ENCODE measurements at regions not wholly inside any gene's neighbourhood (a gene's known extent, or its start where the extent isn't known, plus 50 kb on each side); places are given as distances from the start of the nearest gene placed in this dataset.
"Not testable (repeated sequence)": the region's sequence is repeated elsewhere in the genome, so short reads cannot be mapped to it uniquely, and the experiment has no call there.

DNA sequence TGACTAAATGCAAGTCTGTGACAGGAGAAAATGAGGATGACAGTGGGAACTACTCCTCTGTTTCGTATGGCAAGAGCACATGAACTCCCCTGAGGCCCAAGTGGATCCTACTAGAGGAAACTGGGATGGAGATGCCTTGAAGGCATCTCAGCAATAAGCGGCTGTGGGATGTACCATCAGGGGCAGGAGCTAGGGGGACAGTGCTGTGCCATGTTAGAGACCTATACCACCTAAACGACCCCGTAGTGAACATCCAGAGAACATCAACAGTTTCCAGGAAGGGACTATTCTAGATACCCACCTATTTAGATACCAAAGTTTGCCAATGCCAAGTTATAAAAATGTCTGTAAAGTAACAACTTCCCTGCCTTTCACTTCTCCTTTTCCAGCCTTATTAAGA is 860.8 kb upstream of the ACVR2A start:
- DNase-seq (ENCODE audit: low read depth in 2 of 2), result no peak

GRCh38 chr2:146982393-146982846 is 862.4 kb upstream of the ACVR2A start:
- peak; percentile 83 for DNase-seq (ENCODE audit: low read depth in 2 of 2)

DNA sequence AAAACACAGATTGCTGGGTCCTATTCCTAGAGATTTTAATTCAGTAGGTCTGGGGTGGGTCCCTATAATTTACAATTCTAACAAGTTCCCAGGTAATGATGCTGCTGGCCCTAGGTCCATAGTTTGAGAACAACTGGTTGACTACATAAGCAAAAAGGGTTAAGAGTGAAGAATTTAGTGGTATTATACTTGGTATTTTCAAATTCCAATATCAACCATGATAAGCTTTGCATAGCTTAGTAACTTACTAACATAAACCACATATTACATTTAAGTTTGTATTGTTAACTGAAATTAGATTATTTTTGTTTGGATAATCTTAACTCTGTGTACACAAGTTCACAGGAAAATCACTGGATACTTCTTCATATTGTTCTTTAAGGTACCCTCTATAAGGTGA is 862.9 kb upstream of the ACVR2A start:
- peak in 1 of 2 experiments; percentile 35 for DNase-seq (ENCODE audit: low read depth in 2 of 2)

GRCh38 chr2:146979746-146980145 is 865.1 kb upstream of the ACVR2A start:
- DNase-seq (ENCODE audit: low read depth in 2 of 2), result no peak

GRCh38 chr2:146978577-146979555 is 866.0 kb upstream of the ACVR2A start:
- no peak for DNase-seq (ENCODE audit: low read depth in 2 of 2)

- not testable (repeated sequence) for DNase-seq (ENCODE audit: low read depth in 2 of 2)
These were observed 873.8 kb upstream of the ACVR2A start for GRCh38 chr2:146970981-146971380.

DNA sequence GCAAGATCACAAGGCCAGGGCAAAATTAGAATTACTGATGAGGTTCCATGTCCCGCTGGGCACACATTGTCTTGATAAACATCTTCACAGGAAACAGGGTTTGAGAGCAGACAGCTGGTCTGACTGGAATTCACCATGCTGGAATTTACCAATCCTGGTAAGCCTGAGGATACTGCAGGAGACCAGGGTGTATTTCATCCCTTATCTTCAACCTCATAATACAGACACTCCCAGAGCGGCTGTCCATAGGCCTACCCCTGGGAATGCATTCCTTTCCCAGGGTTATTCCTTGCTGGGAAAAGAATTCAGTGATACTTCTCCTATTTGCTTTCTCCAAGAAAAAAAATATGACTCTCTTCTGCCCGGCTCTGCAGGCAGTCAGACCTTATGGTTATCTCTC is 875.1 kb upstream of the ACVR2A start:
- not testable (repeated sequence) for DNase-seq (ENCODE audit: low read depth in 2 of 2)

DNA sequence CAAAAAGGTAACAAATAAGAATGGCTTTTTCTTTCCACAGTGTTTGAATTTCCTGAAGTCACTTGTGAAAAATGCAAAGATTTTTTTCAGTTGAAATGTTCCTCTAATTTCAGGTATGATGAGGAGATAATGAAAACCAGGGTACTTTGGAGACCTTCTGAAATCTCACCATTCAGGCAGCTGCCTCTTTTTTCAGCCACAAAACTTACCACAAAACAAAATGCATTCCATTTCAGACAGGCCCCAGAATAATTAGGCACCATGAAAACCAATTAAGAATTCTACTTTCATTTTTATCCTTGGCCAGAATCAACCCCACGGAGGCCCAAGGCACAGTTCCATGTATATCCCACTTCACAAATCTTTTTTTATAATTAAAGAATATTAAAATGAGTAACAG is 880.3 kb upstream of the ACVR2A start:
- DNase-seq (ENCODE audit: low read depth in 2 of 2), result no peak

DNA sequence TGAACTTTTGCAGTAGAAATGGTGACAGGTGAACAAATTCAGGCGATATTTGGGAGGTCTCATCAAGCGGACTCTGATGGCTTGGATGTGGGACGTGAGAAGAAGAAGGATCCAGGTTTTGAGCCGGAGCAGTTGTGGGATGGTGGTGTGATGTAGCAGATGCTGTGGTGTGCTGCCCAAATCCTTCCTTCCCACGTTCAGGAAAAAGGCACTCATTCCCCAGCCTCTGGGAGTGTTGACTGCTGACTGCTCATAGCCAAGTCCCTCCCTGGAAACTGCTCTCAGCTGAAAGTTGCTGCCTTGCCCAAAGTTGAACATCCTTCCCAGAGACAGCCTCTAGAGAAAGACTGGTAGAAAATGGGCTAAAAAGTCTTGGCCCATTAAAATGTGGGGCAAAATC is 890.3 kb upstream of the ACVR2A start:
- DNase-seq (ENCODE audit: low read depth in 2 of 2), result no peak

DNA sequence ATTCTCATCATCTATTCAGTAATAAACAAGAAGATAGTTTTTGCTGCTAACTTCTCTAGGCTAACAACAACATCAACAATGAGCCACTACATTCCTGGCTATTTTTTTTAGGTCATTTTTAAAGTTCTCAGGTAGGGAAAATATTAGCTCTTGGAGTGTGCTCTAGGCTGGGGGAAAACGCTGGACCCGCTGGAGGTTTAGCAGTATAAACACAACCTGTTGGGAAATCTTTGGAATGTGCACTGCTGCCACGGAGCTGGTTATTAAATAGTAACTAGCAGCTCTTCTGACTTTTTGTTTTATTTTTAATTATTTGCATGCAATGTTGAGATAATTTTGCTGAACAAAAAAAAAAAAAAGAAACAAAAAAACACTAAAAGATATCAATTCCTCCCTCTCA is 892.1 kb upstream of the ACVR2A start:
- no peak for DNase-seq (ENCODE audit: low read depth in 2 of 2)

DNA sequence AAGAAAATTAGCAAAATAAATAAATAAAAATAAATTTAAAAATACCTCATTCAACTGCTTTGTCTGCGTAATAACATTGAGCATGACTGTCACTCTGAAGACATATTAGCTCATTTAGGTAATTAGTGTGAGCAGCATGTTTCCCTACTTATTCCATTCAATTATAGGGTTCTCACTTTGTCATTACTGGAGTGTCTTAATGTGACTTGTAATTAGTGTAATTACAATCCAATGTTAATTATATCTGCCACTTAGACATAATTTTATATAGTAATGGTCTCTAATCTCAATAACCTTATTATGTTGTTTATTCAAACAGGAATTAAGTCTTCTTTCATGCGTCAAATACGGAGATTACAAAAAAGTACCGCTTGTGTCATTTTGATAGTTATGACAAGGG is 893.9 kb upstream of the ACVR2A start:
- no peak for DNase-seq (ENCODE audit: low read depth in 2 of 2)

GRCh38 chr2:146950361-146950760 is 894.5 kb upstream of the ACVR2A start:
- no peak for DNase-seq (ENCODE audit: low read depth in 2 of 2)

DNA sequence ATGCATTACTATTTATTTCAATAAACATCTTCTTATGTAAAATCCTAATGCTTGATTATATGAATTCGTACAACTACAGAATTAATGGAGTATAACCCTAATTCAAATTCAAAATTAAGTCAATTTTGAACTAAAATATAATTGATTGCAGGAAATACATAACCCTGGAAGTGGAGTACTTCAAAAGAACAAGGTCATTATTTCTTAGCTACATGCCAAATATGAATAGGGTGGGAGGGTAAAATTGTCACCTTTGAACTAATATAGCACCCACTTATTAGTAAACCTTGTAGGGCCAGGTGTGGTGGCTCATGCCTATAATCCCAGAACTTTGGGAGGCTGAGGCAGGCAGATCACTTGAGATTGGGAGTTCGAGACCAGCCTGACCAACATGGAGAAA is 895.4 kb upstream of the ACVR2A start:
- no peak for DNase-seq (ENCODE audit: low read depth in 2 of 2)

- DNase-seq (ENCODE audit: low read depth in 2 of 2), result no peak
These were observed 900.2 kb upstream of the ACVR2A start for GRCh38 chr2:146944601-146945000.

GRCh38 chr2:146939991-146940685 is 904.7 kb upstream of the ACVR2A start:
- DNase-seq (ENCODE audit: low read depth in 2 of 2), result peak; percentile 76 to 77

DNA sequence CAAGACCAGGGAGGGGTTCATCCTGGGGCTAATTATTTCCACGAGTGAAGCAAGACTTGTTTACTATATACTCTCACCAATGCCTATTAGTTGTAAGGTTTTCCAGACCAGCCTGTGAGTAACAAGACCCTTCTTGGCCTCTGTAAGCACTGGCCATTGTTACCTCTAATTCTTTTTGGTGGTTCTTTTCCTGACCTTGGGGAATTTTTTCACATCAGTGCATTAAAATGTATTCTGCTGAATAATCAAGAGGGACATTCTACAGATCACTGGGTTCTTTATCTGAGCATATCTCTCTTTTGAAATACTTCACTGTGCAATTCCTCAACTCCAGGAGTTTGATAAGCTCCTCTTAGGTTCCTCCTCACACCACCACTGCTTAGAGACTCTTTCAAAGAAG is 909.9 kb upstream of the ACVR2A start:
- DNase-seq (ENCODE audit: low read depth in 2 of 2), result no peak

- no peak for DNase-seq (ENCODE audit: low read depth in 2 of 2)
These were observed 913.7 kb upstream of the ACVR2A start for GRCh38 chr2:146931109-146931508.

GRCh38 chr2:146927080-146927711 is 917.6 kb upstream of the ACVR2A start:
- DNase-seq (ENCODE audit: low read depth in 2 of 2), result peak; percentile 17 to 23

DNA sequence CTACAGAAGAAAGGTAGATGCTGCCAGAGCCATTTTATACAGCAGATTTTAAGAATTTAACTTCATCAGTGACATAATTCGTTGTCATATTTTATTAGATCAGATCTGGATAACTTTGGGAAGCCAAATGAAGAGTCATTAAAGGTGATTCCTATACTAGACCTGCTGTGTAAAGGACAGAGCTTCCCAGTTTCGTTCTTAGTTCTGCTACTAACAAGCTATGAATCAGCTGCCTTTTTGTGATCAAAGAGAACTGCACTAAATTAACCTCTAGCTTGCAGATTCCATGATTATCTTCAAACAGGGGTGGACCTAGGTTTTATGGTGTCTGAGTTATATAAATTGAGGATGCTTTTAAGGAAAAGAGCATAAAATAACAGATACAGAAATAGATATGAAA is 926.5 kb upstream of the ACVR2A start:
- no peak for DNase-seq (ENCODE audit: low read depth in 2 of 2)

- DNase-seq (ENCODE audit: low read depth in 2 of 2), result no peak
These were observed 927.3 kb upstream of the ACVR2A start for GRCh38 chr2:146917431-146918042.

DNA sequence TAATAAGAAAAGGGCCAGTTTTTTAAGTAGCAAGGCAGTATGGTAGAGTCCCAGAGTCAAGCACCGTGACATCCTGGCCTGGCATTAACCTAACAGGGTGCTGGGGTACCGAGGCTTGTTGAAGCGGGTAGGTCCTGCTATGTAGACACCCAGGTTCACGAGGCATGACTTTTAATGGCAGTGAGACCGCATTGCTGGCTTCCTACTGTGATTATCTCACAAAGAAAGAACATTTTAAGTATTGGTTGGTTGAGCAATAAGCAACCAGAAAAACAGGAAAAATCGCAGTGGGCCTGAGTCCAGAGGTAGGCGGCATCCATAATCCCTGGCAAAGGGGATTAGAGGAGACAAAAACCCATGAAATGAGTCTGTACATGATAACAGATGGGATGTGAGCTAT is 927.9 kb upstream of the ACVR2A start:
- no peak for DNase-seq (ENCODE audit: low read depth in 2 of 2)

DNA sequence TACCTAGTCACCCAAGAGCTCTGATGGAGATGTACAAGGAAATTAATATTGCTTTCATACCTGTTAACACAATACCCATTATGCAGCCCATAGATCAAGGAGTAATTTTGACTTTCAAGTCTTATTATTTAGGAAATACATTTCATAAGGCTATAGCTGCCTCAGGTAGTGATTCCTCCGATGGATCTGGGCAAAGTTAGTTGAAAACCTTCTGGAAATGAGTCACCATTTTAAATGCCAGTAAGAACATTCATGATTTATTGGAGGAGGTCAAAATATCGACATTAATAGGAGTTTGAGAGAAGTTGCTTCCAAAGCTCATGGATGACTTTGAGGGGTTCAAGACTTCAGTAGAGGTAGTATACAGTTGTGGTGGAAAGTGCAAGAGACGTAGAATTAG is 931.4 kb upstream of the ACVR2A start:
- no peak for DNase-seq (ENCODE audit: low read depth in 2 of 2)
